Endothelial cell of hepatic sinusoid (primary cell): ENCODE measurements at regions not wholly inside any gene's neighbourhood (a gene's known extent, or its start where the extent isn't known, plus 50 kb on each side); places are given as distances from the start of the nearest gene placed in this dataset.

Experiments used
- in situ Hi-C: cut with HindIII; loops from 2 replicates; pipeline ENCODE4 v1.10.0; 2017; ENCODE audit warnings: low sequenced_read_pairs

DNA sequence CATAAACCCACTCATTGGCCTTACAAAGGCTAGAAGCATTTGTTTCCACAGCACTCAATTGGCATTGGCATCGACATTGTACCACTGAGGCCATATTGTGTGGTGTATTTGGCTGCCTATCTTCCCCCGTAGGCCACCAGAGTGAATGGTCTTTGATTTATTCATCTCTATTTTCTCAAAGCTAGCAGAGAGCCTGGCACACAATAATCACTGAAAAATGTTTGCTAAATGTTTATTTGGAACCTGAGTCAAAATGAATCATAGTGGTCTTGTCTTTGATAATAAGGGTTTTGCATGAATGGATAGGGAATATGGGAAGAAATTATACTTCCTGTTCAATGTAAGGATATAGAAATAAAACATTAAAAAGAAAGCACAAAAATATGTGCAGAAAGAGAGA, 107.3 kb upstream of the SLC8A1 start:
- in situ Hi-C loops = no loop called here

DNA sequence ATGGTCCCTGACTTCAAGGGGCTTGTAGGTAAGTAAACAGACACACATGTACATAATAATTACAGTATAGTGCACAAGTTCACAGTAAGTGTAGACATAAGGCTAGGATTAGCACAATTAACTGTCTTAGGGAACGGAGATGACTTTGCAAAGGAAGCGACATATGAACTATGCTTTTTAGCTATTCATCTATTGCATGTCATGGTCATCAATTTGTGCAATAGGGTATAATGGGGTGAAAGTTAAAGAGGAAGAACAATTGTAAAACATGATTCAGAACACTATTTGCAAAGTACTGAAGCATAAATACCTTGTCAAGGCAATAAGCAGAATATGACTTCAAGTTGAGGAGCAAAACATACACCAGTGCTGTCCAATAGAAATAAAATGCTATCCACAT, 112.3 kb upstream of the SLC8A1 start:
- in situ Hi-C loops = no loop called here

DNA sequence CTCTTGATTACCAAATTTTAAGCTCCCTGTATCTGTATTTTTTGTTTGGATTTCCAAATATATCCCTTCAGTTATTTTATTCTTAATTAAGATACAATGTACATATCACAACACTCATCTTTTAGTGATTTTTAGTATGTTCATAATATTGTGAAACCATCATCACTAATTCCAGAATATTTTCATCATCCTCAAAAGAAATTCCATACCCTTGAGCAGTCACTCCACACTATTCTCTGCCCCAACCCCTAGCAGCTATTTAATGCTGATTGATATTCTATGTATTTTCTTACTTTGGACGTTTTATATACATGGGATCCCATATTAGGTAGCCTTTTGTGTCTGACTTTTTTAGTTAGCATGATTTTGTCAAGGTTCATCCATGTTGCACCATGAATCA, 127.4 kb upstream of the SLC8A1 start:
- in situ Hi-C loops = no loop called here

DNA sequence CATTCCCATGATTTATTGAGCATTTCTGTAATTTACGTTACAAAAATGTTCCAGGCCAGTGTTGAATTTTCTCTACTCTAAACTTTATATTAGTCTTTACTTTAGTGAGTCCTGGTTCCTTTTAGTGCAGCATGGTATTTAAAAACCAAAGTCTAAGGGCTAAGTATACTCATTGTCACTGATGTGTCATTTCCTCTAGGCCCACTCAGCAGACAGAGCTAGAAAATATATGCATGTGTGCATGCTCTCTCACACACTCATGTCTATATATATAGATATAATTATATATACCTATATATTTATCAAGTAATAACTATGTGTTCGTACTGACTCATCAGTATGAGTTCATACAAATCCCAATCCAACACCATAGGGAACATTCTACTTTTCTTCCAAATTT, 132.5 kb upstream of the SLC8A1 start:
- in situ Hi-C loops = no loop called here

DNA sequence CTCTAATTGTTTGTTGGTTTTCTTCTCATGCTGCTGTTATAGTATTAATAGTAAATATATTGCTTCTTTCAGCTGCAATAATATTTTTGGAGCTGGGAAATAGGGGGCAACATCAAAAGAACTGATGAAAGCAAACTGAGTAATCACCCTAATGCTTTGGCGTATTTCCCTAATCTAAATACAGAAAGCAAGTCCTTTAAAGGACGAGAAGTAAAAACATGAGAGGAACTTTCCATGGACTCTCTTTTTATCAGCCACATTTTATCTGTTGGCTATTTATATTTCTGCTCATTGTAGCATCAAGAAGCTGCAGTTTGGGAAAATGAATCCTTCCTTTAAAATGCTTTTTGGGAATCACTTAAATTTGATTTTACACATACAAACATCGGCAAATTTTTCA, 139.9 kb upstream of the SLC8A1 start:
- in situ Hi-C loops = no loop called here

DNA sequence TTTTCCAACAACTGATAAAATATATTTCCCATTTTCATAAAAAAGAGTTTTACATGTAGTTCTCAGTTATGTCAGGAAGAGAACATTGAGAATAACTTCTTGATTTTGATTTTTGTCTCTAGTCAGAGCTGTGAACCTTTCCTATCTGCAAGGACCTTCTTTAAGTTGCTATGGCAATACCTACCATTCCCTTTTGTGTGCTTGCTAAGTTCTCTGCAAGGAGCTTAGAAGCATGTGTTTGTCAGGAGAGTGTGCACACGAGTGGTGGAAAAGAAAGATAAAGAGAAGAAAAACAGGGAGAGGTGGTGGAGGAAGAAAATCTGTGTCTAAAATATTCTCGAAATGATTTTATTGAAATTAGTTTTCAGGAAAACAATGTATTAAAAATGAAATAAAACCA, 140.3 kb upstream of the SLC8A1 start:
- in situ Hi-C loops = no loop called here

DNA sequence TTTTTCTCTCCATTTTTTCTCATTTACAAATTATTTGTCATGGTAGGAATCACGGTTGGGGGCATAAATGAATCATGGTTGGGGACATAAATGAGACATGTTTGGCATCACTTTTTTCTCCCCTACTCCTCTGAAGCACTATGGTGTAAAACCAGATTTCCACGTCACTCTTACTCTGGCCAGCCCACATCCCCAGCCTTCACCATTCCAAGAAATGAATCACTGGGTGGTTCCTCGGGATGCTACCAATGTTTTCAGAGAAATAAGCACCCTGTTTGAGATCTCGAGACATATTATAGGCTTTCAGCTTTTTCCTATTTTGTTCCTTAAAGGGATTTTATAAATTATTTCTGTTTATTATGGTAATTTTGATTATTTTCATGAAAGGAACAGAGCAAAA, 155.0 kb upstream of the SLC8A1 start:
- in situ Hi-C loops = no loop called here

DNA sequence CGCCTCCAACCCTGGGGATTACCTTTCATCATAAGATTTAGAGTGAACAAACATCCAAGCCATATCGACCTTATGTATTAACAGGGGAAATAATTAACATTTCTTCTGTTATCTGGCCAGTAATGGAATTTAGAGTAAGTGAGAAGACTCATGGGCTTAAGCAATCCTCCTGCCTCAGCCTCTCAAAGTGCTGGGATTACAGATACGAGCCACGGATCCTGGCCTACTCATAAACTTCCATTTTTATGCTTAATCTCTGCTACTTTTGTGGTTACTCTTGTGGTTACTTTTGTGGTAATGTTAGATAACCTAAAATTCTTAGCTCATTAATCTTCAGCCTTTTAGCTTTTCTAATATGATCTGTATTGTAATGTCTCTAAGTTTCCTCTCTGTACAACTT, 159.3 kb upstream of the SLC8A1 start:
- in situ Hi-C loops = no loop called here

DNA sequence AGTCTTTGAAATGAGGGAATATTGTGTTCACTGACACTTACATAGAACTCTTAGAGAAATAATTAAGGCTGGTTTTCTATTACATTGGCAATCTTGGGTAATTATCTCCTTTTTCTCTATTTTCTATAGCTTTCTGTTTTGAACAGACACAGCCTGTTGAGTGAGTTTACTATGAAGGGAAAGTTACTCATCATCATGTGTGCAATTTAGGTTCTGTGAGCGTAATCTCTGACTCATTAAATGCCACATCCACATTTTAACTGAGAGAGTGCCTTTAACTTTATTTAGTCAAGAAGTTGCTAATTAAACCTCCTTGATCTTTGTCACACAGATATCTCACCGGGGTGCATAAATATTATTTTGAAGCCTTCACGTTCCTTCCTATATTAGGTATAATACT, 174.0 kb upstream of the SLC8A1 start:
- in situ Hi-C loops = no loop called here

DNA sequence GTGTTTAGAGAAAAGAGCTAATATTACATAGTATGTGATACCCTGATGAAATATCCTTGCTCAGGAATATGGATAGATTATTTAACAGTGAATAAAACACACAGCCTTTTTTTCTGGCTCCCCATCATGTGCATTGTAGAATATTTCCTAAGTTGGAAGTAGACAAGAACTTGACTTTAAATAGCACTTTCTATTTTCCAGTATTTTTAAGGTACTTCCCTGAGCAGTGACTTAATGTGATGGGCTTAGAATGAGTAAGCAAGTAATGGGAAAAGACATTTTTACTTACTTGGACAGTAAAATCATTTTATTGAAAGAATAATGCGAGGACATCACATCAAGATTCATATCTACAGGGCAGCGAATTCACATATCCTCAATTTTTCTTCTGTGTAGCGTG, 176.7 kb upstream of the SLC8A1 start:
- in situ Hi-C loops = no loop called here

DNA sequence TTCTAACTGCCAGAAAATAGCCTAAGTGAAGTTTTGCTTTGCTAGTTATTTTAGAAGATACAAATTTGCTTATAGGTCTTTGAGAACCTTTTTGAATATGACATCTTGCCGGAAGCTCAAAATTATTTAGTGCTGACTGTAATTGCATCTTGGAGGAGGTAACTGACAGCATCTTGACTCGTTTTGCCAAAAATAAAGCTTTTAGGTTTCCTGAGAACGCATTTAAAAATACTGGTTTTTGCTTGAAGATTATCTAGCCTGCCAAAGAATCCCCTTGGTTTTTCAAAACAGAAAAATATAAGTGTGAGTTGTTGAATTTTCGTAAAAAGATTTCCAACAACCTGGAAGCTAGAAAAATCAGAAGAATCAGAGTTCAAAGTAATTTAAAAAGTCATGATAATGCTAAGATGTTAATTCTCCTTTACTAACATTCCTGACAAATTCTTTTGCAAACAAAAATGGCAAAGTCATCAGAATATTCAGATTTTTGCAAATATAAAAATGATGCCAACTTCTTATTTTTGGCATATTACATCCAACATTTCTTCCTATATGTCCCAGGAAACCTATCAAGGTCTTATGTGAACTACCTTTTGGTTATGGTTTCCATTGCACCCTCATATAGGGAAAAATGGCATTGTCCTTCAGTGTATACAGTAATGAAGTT, 178.0 kb upstream of the SLC8A1 start:
- in situ Hi-C loops = no loop called here

DNA sequence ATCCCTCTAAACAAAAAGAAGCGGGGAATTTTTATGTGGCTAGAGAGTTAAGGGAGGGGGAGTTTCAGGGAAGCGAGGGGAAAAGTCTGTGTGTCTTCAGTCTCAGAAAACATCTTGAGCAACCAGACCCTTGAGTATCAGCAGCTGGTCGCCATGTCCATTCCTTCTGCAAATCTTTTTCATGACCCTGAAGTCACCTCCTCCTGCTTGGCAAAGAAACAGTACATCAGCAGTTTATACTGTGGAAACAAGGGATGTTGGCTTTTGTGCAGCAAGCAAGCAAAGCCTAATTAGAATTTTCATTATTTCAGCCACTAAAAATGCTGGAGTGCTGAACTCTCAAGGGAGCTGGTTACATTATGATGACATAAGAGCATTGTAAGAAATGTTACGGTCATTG, 187.4 kb upstream of the SLC8A1 start:
- in situ Hi-C loops = no loop called here

DNA sequence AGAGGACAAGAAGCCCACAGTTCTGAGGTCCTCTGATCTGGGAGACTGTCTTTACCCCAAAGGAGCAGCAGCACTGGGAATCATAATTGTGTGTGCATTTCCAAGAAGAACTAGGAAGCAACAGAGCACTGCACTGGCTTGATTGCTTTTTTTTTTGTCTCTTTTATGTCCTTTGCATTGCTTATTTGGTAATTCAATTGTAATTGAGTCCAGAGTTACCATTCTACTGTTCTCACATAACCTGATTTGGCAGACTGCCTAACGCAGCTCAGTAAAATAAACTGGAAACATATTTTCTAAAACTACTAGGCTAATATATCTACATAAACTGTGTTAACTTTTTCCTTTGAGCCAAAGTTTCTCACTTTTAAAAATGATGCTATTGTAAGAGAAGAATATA, 190.3 kb upstream of the SLC8A1 start:
- in situ Hi-C loops = no loop called here

DNA sequence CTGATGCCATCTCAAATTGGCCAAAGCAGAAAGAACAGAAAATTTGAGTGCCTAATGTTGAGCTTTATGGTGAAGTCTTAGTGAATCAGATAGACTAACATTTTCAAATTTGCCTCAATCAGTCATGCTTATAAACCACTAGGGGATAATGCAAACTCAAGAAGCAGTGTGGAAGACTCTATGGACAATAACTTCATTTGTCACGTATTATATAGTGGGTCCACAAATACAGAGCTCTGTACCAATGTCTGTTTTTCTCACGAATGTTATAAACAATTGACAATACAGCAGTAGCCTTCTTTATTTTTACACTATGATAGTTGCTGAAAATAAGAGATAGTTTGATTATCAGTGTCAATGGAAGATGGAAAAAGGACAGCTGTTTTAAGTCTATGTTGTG, 190.8 kb upstream of the SLC8A1 start:
- in situ Hi-C loops = no loop called here

DNA sequence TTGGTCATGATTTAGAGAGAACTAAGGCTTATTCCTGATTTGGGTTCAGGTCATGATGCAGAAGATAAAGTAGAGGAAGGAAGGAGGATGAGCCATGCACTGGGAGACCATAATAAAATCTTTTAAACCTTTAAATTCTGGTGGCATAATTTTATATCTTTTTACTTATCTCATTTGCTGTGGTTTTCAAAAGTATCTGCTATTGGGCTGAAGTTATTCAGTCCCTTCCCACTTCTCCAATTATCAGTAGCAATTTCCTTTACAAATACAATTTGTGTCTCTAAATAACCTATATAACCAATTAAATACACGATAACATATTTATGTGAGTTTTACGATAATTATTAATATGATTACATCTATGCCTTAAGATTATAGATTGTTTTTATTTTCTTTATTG, 194.8 kb upstream of the SLC8A1 start:
- in situ Hi-C loops = no loop called here

DNA sequence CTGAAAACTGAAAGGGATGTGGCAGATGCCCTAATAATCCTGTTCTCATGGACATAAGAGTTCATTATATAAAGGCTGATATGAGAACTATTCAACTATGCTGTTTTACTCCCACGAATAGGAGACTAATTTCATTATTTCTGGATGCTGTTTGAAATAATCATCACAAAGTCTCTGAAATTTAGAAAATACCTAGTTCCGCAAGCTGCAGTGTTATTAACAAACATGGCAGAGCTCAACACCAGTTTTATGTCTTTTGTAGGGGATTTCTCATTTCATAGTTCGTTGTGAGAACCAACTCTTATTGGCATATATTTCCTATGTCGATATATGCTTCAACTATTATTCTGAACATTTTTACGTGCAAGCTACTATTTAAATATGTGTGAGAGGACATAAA, 200.3 kb upstream of the SLC8A1 start:
- in situ Hi-C loops = no loop called here

DNA sequence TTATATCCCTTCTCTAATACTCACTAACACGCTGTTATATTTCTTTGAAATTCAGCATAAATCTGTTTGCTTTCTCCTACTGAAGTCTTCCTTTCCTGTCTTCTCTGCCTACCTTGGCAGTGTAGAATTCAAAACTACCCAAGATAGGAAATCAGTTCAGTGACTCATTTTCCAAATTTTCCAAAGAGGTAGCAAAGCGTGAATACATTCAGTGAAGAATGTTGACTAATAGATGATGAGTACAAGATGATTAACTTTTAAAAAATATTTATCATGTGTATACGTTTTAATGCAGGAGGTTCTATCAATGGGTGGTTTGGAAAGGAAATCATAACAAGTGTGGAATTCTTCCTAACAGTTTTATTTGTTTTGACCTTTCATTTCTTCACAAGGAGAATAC, 201.9 kb upstream of the SLC8A1 start:
- in situ Hi-C loops = no loop called here

DNA sequence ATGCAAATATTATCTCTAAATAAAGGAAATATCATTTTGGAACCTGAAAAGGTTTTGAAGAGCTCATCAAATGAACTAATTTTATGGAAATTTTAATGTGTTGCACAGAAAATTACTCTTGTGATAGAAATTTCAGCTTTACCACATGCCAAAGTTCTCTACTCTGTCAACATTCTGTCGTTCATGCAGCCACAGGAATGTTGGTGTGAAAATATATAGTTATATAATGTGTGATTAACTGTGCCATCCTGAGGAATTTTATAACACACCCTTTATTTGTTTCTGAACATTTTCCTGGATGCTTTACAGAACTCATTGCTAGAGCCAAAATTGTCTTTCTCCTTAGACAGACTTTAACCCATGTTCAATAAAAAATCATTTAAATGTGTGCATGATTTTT, 202.5 kb upstream of the SLC8A1 start:
- in situ Hi-C loops = no loop called here

DNA sequence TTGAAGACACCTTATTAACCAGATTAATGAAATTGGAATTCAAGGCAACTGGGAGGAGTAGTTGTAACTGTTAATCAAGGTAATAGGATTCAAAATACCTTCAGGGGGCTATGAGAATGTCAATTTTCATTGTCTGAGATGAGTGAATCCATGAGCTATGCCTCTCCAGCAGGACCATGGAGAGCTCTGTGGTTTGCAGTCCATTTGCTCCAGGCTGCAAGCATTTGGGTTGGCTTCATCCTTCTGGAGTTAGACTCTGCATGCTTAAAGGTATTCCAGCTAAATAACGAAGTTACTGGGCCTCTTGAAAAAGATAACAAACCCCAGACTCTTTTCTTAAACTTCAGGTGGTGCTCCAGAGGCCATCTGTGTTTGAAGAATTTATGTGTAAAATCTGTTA, 207.1 kb upstream of the SLC8A1 start:
- in situ Hi-C loops = no loop called here

DNA sequence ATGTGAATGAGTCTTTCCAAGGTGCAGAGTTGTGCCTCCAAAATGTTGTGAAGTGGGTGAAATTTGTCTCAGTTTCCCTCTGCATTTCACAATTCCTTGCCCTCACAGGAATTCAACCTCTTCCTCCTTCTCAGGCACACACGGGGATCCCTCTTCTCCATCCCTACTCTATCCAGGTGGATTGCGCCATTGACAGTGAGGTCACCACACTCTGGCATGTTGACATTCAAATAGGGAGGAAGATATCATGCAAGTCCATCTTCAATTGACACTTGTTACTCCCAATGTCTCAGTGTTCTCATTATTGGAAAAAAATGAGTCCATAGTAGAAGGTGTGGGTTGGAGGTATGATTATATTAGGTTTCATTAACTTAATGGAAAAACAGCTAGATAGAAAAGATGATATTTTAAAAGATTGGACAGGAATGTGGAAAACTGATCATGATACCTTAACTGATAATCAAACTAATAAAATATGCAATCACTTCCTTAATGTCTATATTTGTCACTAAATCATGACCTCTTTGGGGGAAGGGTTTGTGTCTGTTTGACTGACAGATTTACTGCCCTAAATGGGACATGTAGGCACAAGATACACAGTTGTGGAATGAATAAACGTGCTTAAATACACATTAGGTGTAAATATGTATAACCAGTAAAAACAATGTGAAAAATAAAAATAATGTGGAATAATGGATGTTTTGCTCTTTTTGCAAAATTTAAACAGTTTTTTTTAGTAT, 213.8 kb upstream of the SLC8A1 start:
- in situ Hi-C loops = loop anchor here (5.0 kb wide), 1 partner anchor 107 kb away; no protein-coding TSS in a partner anchor

DNA sequence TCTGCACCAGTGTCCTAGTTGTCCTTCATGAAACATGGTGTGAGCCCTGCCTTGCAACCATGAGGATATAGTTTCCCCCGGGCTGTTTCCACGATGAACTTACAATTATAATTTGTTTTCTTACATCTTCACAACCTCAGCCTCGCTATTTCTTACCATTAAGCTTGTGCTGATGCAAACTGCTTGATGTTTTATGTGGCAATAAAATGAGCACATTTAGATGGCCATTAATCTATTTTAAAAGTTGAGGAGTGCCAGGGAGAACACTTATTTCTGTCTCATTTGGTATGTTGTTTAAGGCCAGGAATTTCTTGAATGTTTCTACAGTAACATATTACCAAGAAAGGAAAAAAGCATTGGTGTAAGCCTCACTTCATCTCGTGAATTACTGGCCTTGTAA, 214.5 kb upstream of the SLC8A1 start:
- in situ Hi-C loops = loop anchor here (5.0 kb wide), 1 partner anchor 106 kb away; no protein-coding TSS in a partner anchor

DNA sequence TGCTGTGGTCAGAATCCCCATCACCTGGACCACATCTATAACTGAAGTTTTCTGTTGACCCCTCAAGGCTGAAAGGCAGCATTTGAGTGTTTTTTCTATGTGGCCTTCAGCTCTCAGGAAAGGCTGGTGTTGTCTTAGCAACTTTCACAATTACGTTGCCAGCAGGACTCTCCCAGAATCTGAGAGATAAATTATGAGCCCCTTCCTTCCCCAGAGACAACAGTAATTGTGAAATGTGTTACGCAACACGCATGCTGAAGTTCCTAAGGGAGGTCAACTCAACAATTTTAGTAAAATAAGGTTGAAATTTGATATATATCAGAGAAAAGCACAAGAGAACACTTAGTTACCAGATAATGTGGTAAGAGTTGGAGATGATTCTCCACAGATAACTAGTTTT, 216.5 kb upstream of the SLC8A1 start:
- in situ Hi-C loops = loop anchor here (5.0 kb wide), 1 partner anchor 104 kb away; no protein-coding TSS in a partner anchor
